Left colon (tissue), 2 donors: ENCODE measurements at regions not wholly inside any gene's neighbourhood (a gene's known extent, or its start where the extent isn't known, plus 50 kb on each side); places are given as distances from the start of the nearest gene placed in this dataset.
"Not testable (repeated sequence)": the region's sequence is repeated elsewhere in the genome, so short reads cannot be mapped to it uniquely, and the experiment has no call there.

Source experiments
- ATAC-seq: fragments of 200-7000 bp; cut with Tn5 transposase; one replicate; pipeline ENCODE4 v1.9.1; 2020; ENCODE audit warnings: mild to moderate bottlenecking, moderate library complexity
- DNase-seq, 2 donors: peaks; one replicate each; pipeline ENCODE4 v3.0.0-alpha.2; 2020
- intact Hi-C, 2 donors: fragments of 100-400 bp; cut with DNase I in 1 of 2; cut with micrococcal nuclease in 1 of 2; formaldehyde crosslinking; loops; one replicate each; pipeline versions ENCODE4 v1.11.2 to v1.14.0; 2022; cut with DNase I, micrococcal nuclease
- donor health status: DM: no; HTN: no; CAD: no.
- donor health status: DM: yes; HTN: yes; CAD: no.

DNA sequence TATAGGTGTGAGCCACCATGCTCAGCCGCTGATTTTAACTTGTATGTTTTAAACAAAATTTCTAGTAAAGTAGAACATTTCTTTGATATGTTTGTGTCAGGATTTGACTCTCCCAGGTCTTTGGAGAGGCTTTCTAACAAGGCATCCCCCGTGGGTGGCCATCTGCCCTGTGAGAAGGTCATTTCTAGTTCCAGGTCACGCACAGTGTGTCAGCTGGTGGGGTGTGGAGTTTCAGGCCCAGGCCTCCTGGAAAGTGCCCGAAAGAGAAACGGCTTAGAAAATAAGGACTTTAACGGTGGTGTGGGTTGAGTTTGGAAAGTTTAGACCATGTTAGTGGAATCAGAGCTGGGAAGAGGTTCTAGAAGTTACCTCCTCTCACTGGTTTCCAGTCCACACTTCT is 61.0 kb downstream of the SPDYE17 start:
- DNase-seq, ATAC-seq, intact Hi-C loops: not testable (repeated sequence)

DNA sequence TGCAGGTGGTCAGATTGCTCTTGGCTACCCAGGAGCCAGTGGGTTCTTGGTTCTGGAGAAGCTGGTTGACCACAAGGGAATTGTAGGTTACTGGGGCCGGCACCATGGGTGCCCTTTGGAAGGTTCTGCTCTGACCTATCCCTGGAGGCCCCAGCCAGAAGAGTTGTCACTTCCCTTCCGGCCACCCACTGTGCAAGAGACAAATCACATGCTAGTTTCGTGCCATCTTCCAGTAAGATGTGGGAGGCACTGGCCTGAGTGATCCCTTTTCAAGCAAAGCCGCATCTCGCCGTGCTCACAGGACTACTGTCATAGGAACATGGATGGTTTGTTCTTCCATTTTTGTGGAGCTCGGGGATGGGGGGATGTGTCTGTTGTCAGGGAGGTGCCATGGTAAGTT is 62.3 kb downstream of the SPDYE17 start:
- intact Hi-C loops, ATAC-seq, DNase-seq: not testable (repeated sequence)

DNA sequence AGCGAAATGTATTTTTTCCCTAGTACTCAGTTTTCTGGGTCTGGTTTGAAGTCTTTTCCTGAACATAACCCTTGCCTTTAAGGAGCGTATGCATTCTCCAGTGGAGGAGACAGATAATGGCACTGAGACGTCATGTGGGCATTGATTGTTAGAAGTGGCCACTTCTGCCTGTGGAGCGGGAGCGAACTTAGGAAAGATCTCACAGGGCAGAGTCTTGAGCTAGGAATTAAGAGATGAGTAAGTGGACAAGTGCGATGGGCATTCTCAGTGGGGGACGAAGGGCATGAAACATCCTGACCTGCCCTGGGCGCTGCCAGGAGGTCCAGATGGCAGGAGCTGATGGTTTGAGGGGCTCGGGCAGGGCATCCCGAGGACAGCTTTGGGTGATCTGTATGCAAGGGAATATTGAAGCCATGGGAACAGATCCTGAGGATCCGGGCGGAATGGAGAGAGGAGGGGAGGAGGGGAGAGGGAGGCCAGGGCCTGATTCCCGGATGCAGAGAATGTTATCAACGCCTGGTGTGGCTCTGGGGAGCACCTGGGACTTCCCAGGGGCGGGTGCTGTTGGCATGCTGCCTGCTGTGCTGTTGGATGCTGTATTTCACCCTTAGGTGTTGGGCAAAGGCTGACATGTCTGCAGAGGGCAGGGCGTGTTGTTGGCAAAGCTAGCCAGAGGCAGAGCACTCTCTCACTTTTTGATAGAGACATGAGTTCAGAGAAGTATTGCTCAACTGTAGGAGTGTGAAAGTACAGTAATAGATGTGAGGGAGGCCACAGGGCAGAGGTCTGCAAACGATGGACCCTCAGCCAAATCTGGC is 66.2 kb downstream of the SPDYE17 start:
- ATAC-seq, result peak; percentile 88
- DNase-seq, result not testable (repeated sequence)

GRCh38 chr7:76964050-76964449 is 68.1 kb downstream of the SPDYE17 start:
- intact Hi-C loops, DNase-seq, ATAC-seq: not testable (repeated sequence)

More for the DNA sequence above, 66.2 kb downstream of the SPDYE17 start:
- intact Hi-C loops, result not testable (repeated sequence)

- peak; percentile 41 for ATAC-seq
- peak; percentile 28 to 63 for DNase-seq
- intact Hi-C loops, result not testable (repeated sequence)
Observed at GRCh38 chr7:76963061-76963460, 69.1 kb downstream of the SPDYE17 start.

GRCh38 chr7:76960400-76960986 is 71.7 kb downstream of the SPDYE17 start:
- DNase-seq, intact Hi-C loops: not testable (repeated sequence)
- ATAC-seq, result peak; percentile 29

DNA sequence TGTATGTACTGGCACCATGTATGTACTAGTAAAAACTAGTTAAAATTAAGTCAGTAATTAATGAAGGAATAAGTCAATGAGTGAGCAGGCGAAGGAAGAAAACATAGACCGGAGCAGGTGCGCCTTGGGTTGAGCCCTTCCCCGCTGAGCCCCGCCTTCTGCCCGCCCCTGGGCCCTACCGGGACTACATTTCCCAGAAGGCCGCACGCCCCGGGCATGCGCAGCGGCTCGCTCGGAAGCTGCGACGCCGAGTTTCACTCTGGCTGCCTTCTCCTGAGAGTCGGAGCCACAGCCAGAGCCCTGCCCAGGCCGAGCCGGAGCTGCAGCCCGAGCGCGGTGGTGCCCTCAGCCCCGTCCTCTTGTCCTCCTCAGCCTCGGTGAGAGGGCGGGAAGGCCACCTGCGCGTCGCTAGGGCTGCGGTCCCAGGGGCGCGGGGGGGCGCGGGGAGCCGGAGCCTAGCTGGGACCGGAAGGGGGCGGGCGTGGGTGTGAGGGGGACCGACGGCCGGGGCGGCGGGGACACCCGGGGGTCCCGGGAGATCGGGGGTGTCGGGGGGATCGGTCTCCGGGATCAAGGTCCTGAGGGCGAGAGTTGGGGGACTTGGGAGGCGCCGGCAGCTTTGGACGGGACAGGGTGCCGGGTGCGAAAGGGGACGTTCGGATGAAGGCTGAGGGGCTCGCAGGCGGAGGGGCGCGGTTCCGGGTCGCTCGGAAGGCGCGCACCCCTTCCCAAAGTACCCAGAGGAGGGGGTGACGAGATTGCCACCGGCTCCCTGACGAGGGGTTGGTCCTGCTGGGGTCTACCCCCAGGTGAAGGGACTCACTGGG is 72.4 kb downstream of the SPDYE17 start:
- not testable (repeated sequence) for DNase-seq

DNA sequence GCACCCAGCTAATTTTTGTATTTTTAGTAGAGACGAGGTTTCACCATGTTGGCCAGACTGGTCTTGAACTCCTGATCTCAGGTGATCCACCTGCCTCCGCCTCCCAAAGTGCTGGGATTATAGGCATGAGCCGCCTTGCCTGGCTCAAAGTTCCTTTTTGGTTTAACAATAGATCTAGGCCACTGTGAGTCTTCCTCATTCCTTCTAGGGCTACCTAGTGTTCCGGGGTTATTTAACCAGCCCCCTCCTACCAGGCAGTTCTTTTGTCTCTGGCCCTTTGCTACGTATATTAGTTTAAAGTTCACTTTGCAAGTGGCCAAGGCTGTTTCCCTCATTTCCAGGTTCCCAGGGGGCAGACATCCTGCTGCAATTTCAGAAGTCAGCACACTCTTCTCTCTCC is 75.6 kb downstream of the SPDYE17 start:
- intact Hi-C loops, DNase-seq: not testable (repeated sequence)
- peak; percentile 71 for ATAC-seq

More for the DNA sequence above, 72.4 kb downstream of the SPDYE17 start:
- ATAC-seq, result peak; percentile 82
- intact Hi-C loops, result not testable (repeated sequence)

- intact Hi-C loops, ATAC-seq, DNase-seq: not testable (repeated sequence)
Observed at GRCh38 chr7:76955124-76955523, 77.0 kb downstream of the SPDYE17 start.

GRCh38 chr7:76944603-76945002 is 87.6 kb downstream of the SPDYE17 start:
- intact Hi-C loops, DNase-seq, ATAC-seq: not testable (repeated sequence)

GRCh38 chr7:76941809-76942765 is 90.1 kb downstream of the SPDYE17 start:
- ATAC-seq, intact Hi-C loops, DNase-seq: not testable (repeated sequence)

DNA sequence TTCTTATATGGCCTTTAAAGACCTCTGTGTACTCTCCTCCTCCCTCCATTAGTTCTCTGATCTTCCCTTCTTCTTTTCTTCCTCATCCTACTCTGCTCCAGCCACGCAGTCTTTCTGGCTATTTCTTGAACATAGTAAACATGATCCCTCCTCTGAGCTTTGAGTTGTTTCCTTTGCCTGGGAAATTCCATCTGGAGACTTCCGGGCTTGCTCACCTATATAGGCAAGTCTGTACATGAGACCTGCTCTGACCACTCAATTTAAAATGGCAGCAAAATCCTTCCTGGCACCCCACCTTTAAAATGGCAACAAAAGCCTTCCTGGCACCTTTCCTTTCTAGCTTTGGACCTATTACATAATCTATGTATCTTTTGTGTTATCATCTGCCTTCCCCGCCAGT is 94.4 kb downstream of the SPDYE17 start:
- DNase-seq, intact Hi-C loops, ATAC-seq: not testable (repeated sequence)

- intact Hi-C loops, DNase-seq: not testable (repeated sequence)
- peak; percentile 40 for ATAC-seq
Observed at GRCh38 chr7:76937330-76937729, 94.8 kb downstream of the SPDYE17 start.

DNA sequence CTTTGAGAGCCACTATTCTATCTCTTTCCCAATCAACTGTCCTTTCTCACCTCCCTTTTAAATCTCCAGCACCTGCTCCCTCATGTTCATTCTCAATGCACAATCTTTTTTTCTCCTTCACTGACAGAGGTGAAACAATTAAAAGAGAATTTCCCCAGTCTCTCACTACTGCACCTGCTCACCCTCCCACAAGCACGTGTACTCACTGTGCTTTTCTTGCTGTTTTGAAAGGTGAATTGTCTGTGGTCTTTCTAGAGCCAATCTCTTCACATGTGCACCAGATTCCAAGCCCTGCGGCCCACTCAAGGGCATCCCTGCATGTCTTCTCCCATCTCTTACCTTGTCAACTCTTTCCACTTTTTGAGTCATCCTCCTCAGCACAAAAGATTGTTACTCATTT is 95.8 kb downstream of the SPDYE17 start:
- intact Hi-C loops, DNase-seq, ATAC-seq: not testable (repeated sequence)

DNA sequence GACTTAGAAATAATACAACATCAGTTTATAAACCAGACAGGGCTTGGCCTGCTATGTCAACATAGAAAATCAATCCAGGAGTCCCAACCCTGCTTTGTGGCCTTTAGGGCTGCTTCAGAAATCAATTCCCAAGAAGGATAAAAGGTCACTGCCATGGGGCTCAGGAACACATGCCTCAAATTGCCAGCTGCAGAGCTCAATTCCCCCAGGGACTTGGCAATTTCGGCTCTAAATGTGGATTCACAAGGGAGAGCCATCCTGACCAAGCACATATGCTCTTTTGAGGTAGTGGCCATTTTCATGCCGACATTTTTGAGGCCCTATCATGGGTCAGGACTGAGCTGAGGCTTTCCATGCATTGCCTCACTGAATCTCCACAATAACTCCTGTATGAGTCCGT is 97.5 kb downstream of the SPDYE17 start:
- DNase-seq, intact Hi-C loops: not testable (repeated sequence)
- ATAC-seq, result peak; percentile 37

DNA sequence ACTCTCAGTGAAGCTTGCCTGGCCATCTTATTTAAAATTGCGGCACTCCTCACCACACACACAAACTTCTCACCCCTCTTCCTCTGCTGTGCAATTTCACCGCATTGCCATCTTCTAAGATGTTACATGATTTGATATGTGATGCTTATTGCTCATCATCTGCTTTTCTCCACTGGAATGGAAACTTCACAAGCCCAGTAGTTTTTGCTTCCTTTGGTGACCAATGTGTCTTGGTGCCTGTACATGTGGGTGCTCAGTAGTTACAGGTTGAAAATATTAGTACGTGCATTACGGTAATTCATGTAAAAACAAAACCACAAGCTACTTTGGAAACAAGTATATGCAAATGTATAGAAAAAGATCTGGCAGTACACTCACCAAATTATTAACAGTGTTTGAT is 99.2 kb downstream of the SPDYE17 start:
- DNase-seq, ATAC-seq, intact Hi-C loops: not testable (repeated sequence)

DNA sequence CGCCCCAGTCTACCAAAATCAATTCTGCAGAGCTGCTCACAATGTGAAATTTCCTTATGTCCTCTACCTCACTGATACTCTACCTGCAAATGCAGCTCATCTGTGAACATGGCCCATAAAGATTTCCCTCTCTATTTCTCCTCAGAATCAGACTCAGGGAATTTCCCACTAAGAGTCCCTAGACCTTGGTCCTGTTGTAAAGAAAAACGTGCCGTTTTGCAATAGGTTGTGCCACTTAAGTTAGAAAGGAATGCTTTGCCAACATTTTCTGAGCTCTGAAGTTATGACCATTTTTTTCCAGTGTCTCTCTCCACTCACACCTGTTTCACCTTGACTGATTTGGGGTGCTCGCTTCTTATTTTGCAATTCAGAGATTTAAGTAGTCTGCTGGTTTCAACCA is 100.7 kb downstream of the SPDYE17 start:
- ATAC-seq, result peak; percentile 27
- intact Hi-C loops, DNase-seq: not testable (repeated sequence)

DNA sequence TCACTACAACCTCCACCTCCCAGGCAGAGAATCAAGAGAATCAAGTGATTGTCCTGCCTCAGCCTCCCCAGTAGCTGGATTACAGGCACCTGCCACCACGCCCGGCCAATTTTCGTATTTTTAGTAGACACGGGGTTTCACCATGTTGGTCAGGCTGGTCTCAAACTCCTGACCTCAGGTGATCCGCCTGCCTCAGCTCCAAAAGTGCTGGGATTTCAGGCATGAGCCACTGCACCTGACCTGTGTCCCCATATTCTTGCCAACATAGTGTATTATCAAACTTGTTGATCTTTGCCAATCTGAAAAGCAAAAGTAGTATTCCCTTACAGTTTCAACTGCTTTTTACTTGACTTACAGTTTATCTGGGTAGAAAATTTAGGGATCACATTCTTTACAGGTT is 101.7 kb downstream of the SPDYE17 start:
- intact Hi-C loops, ATAC-seq, DNase-seq: not testable (repeated sequence)
